HG02938 (cell line): ENCODE measurements at regions not wholly inside any gene's neighbourhood (a gene's known extent, or its start where the extent isn't known, plus 50 kb on each side); places are given as distances from the start of the nearest gene placed in this dataset.

Experiments
- ATAC-seq: cut with Tn5 transposase; IDR thresholded peaks from one replicate; pipeline ENCODE4 v1.9.1; 2021; ENCODE audit warnings: mild to moderate bottlenecking, moderate library complexity; ENCODE audit not compliant: unreplicated experiment

GRCh38 chr5:23368393-23368792, 139.0 kb upstream of the PRDM9 start:
- ATAC-seq: no peak

GRCh38 chr5:23367874-23368273, 139.5 kb upstream of the PRDM9 start:
- no peak for ATAC-seq

DNA sequence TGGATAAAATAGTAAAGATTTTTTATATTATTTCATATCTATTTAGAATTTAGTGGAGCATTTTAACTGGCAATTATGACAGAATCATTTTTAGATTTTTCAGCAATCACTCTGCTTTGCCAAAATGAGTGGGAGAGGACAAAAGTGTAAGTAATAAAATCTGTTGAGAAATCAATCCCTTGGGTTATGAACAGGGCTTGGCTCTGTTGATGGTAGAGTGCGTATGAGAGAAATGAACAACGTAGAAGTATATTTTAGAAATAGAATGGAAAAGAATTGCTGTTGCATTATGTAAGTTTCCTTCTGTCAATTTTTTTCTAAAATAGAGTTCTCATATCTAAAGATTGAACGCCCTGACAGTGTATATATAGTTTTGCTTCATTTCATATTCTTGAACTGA, 154.1 kb upstream of the PRDM9 start:
- no peak for ATAC-seq

DNA sequence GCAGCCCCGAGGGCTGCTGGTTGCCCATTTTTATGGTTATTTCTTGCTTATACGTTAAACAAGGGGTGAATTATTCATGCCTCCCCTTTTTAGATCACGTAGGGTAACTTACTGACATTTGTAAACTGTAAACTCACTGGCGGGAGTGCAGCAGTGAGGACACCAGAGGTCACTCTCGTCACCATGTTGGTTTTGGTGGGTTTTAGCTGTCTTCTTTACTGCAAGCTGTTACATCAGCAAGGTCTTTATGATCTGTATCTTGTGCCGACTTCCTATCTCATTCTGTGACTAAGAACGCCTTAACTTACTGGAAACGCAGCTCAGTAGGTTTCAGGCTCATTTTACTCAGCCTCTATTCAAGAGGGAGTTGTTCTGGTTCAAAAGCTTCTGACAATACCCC, 155.0 kb upstream of the PRDM9 start:
- ATAC-seq: no peak

DNA sequence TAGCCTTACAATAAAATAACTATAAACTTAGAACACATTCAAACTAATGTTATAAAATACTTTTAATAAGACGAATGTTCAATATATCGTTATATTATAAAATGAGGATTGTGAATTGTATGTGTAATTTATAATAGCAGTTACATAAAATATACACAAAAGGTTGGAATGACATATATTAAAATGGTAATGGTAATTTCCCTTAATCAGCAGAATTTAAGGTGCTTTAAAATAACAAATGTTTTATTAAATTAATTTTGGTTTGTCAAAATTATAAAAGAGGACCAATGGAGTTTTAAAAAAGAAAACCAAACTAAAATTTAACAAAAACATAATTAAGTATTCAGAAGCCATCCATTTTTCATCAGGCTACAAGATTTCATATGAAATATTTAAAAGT, 164.3 kb upstream of the PRDM9 start:
- ATAC-seq: no peak

DNA sequence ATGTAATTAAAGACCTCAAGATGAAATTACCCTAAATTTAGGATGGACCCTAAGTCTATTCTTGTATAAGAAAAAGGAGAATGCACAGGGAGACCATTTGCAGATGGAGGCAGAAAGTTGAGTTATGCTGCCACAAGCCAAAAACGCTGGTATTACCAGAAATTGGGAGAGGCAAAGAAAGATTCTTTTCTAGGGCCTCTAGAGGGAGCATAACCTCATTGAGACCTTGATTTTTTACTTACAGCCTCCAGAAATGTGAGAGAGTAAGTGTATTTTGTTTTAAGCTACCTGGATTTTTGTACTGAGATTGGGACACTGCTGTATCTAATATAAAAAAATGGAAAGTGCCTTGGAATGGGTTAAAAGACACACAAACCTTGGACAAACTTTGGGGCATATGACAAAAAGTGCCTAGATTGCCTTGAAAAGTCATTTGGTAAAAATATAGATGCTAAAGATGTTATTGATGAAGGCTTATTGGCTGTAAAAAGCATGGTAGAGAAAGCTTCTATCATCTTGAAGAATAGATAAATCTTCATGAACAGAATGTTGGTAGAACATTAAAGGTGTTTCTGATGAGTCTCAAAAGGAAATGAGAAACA, 174.7 kb upstream of the PRDM9 start:
- no peak for ATAC-seq

GRCh38 chr5:23330726-23331125, 176.7 kb upstream of the PRDM9 start:
- no peak for ATAC-seq

- no peak for ATAC-seq
Observed at GRCh38 chr5:23319901-23320300, 187.5 kb upstream of the PRDM9 start.

DNA sequence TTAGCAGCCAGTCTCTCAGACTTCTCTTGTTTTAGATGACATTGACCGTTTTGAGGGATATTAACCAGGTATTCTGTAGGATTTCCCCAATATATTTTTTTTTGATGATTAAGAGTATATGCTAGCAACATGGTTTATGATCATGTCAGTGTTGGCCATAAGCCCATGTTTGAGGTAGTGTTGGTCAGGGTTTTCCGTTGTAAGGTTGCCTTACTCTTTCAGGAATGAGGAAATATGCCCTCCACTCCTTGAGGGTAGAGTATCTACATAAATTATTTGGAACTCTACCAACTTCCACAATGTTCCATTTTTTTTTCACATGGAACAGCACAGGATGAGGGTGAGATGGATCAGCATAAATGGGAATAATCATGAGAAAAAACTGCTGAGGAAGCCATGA, 188.4 kb upstream of the PRDM9 start:
- no peak for ATAC-seq

DNA sequence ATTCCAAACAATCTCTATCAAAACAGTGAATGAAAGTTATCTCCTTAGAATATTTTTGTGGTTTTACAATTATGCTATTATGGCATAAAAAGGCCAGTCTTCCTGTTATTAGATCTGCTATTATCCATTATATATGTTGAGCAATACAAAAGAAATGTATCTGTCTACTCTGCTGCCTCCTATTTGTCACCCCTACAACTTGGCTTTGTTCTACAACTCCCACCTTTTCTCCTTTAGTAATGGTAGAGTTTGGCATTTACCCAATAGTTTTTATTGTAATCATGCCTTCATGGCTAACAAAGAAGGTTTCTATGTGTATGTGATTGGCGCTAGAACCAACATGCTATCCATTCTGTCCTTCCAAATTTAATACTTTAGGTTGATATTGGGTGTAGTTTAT, 189.2 kb upstream of the PRDM9 start:
- no peak for ATAC-seq

DNA sequence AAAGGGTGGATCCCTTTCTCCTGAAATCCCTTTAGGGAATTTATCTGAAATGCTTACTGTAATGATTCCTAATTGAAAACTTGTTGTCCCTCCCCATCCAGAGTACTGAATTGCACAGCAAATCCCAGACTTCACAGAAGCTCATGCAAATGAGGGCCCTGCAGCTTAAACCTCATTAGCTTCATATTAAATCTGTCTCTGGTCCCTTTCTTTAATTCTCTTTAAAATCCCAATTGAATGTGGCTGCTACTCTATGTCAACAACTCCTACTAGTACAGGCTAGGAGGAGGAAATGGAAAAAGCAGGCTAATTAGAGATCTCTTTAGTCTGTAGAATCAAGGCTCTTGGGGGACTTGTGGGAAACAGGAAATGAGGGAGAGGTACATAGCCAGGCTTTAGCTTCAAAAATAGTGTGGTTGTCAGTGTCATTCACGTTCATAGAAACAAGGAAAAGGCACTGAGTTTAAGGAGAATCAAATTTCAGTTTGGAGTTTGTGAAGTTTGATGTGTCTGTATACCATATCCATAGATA, 191.3 kb upstream of the PRDM9 start:
- ATAC-seq: no peak

DNA sequence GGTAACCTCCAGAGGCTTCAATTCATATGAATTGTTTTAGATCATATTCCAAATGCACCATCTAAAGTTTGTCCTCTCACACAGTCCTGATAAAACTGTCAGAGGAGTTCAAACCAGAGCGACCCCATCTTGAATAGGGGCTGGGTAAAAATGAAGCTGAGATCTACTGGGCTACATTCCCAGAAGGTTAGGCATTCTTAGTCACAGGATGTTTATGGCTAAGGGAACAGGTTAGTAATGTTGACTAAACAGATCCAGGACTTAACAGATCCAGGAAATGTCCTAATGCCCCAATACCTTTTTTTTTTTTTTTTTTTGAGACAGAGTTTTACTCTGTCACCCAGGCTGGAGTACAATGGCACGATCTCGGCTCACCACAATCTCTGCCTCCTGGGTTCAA, 192.6 kb upstream of the PRDM9 start:
- no peak for ATAC-seq

DNA sequence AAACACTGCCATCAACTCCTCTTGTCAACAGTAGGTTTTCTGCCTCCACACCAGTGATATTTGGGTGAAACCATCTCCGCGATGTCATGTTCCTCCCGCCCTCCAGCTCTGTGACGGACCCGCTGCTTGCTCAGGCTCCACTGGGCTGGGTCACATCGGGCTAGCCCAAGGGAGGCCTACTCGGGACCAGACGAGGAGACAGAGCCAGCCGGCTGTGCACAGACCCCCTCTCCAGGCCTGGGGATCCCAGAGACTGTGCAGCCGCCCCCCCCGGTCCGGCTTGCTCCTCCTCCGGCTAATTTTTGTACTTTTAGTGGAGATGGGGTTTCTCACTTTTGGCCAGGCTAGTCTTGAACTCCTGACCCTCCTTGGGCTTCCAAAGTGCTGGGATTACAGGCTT, 202.4 kb upstream of the PRDM9 start:
- ATAC-seq: no peak

DNA sequence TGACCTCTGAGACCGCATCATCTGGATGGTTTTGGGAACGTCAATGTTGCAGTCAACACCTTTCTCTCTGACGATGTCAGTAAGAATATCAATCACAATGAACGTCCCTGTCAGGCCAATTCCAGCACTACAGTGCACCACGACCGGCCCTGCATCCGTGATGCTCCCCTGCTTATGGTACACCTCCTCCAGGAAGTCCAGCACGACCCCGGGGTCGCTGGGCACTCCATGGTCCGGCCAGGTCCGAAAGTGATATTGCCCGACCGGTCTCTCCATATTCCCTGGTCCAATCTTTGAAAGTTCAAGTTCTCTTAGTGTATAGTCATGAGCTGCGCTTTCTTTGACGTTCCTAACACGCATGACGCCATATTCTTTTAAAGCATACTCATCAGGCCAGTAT, 203.6 kb upstream of the PRDM9 start:
- ATAC-seq: no peak

DNA sequence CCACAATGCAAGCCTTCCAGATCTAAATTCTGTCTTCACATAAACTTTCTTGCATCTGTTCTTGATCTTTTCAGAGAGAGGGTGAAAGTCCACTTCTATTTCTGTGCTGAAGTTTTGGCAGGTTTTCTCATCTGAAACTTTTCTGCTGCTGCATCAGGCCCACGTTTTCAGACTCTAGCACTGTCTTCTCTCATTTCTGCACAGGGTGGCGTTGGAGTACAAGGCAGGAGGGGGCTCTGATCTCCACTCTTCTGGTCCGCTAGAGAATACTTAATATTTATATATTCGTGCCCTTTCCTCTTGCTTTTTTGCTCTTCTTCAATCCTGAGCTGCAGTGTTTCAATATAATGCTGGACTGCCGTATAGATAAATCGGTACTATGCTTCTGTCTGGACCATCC, 204.0 kb upstream of the PRDM9 start:
- ATAC-seq: no peak

GRCh38 chr5:23302438-23302837, 205.0 kb upstream of the PRDM9 start:
- ATAC-seq: no peak

DNA sequence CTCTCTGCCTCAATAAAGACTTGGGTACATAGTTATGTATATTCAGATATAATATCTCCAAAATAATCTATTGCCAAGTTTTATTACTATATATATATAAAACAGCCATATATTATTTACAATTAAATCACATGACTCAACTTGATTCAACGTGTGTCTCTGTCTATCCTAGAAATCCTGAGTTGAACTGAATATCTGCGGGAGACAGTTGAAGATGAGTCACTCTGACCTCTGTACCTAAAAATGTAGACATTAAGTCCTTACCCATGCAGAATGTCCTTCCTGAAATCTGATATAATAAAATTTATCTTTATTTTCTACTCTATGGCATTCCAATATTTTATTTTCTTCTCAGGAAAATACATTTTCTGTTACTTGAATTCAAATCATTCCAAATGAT, 218.2 kb upstream of the PRDM9 start:
- no peak for ATAC-seq

- no peak for ATAC-seq
Observed at GRCh38 chr5:23284656-23285055, 222.8 kb upstream of the PRDM9 start.

GRCh38 chr5:23274171-23274570, 233.2 kb upstream of the PRDM9 start:
- ATAC-seq: no peak

DNA sequence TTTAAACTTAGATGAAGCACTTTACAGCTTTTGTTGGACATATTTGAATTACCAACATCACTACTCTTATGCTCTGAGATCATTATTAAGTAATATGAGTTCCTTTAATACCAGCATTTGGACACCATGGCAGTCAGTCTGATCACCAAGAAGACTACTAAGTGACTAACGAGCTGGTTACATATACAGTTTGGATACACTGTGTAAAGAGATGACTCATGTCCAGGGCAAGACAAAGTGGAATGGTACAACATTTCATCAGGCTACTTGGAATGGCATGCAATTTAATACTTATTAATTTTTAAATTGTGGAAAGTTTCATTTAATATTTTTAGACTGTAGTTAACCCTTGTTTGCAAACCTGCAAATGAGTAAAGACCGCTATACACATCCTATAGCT, 237.4 kb upstream of the PRDM9 start:
- ATAC-seq: no peak

- ATAC-seq: no peak
Observed at GRCh38 chr5:23268136-23268535, 239.3 kb upstream of the PRDM9 start.

DNA sequence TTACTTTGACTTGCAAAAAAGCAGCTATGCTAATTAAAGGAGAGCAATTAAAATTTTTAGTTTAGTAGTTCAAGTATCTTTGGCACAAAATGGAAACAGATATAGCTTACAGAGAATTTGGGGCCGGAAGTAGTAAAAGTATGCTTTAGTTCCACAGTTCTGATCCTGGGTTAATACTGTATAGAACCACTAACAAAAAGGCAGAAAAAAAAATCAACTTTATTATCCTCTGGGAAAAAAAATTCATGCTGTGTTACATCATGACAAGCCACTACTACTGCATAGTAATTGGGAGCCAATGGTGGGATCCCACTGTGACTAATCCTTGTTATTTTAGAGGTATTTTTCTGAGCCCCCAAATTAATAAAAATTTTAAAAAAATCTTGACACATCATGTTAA, 246.8 kb upstream of the PRDM9 start:
- ATAC-seq: no peak

- ATAC-seq: no peak
Observed at GRCh38 chr5:23257656-23258055, 249.8 kb upstream of the PRDM9 start.
